ENCODE measurements at regions not wholly inside any gene's neighbourhood (a gene's known extent, or its start where the extent isn't known, plus 50 kb on each side); places are given as distances from the start of the nearest gene placed in this dataset.

GRCh38 chr1:217010253-217010652, 287.0 kb upstream of the ESRRG start:
- no peak overlapping the region for H3K4me3 ChIP-seq (ENCODE audit: low read depth, low read length)
- no peak for DNase-seq (ENCODE audit: low read depth)
- TF ChIP-seq CTCF (IDR thresholded peaks at IDR 0.05; ENCODE audit: insufficient read depth, low read length) = no peak

- DNase-seq (ENCODE audit: low read depth) = no peak
- no peak for TF ChIP-seq CTCF (IDR thresholded peaks at IDR 0.05; ENCODE audit: insufficient read depth, low read length)
- no peak overlapping the region for H3K4me3 ChIP-seq (ENCODE audit: low read depth, low read length)
Measured at GRCh38 chr1:217009376-217009775, 286.1 kb upstream of the ESRRG start.

- H3K4me3 ChIP-seq (ENCODE audit: low read depth, low read length) = no peak overlapping the region
- no peak for TF ChIP-seq CTCF (IDR thresholded peaks at IDR 0.05; ENCODE audit: insufficient read depth, low read length)
- no peak for DNase-seq (ENCODE audit: low read depth)
Measured at GRCh38 chr1:217004776-217005436, 281.7 kb upstream of the ESRRG start.

- H3K4me3 ChIP-seq (ENCODE audit: low read depth, low read length) = no peak overlapping the region
- DNase-seq (ENCODE audit: low read depth) = no peak
- TF ChIP-seq CTCF (IDR thresholded peaks at IDR 0.05; ENCODE audit: insufficient read depth, low read length) = no peak
Measured at GRCh38 chr1:217003355-217003754, 280.1 kb upstream of the ESRRG start.

- DNase-seq (ENCODE audit: low read depth) = no peak
- no peak for TF ChIP-seq CTCF (IDR thresholded peaks at IDR 0.05; ENCODE audit: insufficient read depth, low read length)
- no peak overlapping the region for H3K4me3 ChIP-seq (ENCODE audit: low read depth, low read length)
Measured at GRCh38 chr1:216997831-216998230, 274.6 kb upstream of the ESRRG start.

GRCh38 chr1:216997069-216997468, 273.8 kb upstream of the ESRRG start:
- no peak overlapping the region for H3K4me3 ChIP-seq (ENCODE audit: low read depth, low read length)
- DNase-seq (ENCODE audit: low read depth) = no peak
- no peak for TF ChIP-seq CTCF (IDR thresholded peaks at IDR 0.05; ENCODE audit: insufficient read depth, low read length)

- DNase-seq (ENCODE audit: low read depth) = no peak
- no peak for TF ChIP-seq CTCF (IDR thresholded peaks at IDR 0.05; ENCODE audit: insufficient read depth, low read length)
Measured at GRCh38 chr1:216984536-216984935, 261.3 kb upstream of the ESRRG start.

More at GRCh38 chr1:216984536-216984935, 261.3 kb upstream of the ESRRG start:
- H3K4me3 ChIP-seq (ENCODE audit: low read depth, low read length) = no peak overlapping the region
